ENCODE measurements at regions not wholly inside any gene's neighbourhood (a gene's known extent, or its start where the extent isn't known, plus 50 kb on each side); places are given as distances from the start of the nearest gene placed in this dataset.
"Not testable (repeated sequence)": the region's sequence is repeated elsewhere in the genome, so short reads cannot be mapped to it uniquely, and the experiment has no call there.

- no peak for DNase-seq
Measured at GRCh38 chr5:9782826-9783560, 152.8 kb upstream of the TAS2R1 start.

DNA sequence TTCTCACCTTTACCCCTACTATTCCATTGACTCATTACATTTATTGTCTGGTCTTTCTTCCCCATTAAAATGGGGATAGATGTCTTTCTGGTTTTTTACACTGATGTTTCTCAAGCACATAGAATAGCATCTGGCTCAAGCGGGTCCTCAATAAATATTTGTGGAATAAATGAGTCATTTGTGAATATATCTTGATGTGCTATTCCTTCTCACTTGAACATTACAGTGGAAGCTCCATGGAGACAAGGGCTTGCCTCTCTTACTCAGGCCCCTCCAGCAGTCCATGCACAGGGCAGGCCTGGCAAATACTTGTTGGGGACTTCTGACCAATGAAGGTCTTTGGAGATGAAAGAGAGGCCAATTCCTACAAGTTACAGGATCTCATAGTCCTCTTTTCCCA, 151.7 kb upstream of the TAS2R1 start:
- no peak for DNase-seq

GRCh38 chr5:9781275-9781674, 151.1 kb upstream of the TAS2R1 start:
- DNase-seq = no peak

DNA sequence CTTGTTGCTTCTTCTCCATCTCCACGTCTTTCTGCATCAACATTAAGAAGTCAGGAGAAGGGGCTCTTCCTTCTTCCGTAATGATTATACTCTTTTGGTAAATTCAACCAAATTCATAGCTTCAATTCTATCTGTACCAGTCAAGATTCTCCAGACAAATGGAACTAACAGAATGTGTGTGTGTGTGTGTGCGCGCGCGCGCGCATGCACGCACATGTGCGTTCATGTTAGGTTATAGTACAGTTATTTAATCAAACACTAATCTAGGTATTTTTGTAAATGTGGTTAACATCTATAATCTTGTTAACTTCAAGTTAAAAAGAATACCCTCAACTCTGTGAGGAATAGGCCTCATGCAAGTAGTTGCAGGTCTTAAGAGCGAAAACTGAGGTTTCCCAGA, 150.3 kb upstream of the TAS2R1 start:
- DNase-seq = no peak

DNA sequence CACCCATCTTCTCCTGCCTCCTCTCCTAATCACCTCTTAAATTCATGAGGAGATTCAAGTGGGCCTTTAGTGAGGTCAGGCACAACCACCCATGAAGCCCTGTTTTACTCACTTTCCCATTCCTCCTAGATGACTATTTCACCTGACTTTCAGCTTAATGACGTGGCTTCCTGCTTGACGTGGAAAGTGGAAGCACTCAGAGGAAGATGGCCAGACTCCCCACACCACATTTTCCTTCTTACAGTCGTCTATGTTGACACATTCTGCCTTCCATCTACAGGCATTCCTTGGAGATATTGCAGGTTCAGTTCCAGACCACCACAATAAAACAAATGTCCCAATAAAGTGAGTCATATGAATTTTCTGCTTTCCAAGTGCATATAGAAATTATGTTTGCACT, 146.4 kb upstream of the TAS2R1 start:
- DNase-seq = no peak

GRCh38 chr5:9775339-9775738, 145.2 kb upstream of the TAS2R1 start:
- DNase-seq = no peak

DNA sequence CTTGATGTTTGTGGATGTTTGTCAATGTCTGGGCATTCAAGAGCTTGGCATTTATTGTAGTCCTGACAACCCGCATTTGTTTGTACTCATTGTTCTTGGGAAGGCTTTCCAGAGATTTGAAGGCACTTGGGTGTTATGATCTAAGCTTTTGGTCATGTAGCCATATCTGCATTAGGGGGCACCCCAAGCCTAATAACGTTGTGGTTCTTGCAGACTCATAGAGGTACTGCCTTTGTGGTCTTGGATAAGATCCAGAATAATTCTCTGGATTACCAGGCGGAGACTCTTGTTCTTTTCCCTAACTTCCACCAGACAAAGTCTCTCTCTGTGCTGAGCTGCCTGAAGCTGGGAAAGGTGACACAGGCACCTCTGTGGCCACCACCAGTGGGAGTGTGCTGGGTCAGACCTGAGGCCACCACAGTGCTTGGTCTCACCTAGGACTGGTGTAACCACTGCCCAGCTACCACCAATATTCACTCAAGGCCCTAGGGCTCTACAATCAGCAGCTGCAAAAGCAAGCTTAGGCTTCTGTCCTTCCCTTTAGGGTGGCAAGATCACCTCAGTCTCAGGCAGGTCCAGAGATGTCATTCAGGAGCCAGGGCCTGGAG, 144.4 kb upstream of the TAS2R1 start:
- no peak for DNase-seq

DNA sequence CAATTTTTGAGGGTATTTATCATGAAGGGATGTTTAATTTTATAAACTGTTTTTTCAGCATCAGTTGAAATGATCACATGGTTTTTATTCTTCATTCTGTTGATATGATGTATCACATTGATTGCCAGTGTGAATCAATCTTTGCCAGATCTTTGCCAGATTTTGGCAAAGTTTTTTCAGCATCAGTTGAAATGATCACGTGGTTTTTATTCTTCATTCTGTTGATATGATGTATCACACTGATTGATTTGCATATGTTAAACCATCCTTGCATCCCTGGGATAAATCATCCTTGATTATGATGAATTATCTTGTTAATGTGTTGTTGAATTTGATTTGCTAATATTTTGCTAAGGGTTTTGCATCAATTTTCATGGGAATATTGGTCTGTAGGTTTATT, 140.9 kb upstream of the TAS2R1 start:
- DNase-seq = no peak

- no peak for DNase-seq
Measured at GRCh38 chr5:9766581-9766980, 136.4 kb upstream of the TAS2R1 start.

DNA sequence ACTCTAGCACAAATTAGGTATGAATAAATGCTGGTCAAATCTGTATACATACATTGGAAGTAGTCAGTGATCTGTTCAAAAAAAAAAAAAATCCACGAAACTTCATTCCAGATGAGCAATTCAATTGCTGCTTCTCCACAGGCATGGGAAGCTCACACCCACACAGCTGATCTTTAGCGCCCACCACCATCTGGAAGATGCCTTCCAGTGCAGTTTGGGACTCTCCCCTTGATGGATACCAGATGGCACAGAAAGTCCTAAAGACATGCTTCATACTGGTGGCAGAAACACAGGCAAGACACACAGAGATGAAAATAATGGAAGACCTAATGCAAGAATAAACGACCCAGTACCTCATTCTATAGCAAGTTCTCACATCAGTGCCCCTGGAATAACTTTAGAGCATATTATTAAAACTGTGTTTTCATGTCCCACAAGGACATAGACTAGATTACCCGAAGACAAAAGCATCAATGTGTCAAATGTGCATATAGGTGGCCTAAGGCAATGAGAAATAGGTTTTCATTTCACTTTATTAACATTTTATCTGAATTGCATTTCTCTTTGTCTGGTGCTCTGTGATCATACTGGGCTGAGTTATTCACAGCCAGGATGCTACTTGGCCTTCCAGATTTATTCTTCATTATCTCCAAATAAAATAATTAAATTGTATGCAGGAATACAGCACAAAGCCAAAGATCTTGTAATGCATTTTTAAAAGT, 135.4 kb upstream of the TAS2R1 start:
- DNase-seq = no peak

DNA sequence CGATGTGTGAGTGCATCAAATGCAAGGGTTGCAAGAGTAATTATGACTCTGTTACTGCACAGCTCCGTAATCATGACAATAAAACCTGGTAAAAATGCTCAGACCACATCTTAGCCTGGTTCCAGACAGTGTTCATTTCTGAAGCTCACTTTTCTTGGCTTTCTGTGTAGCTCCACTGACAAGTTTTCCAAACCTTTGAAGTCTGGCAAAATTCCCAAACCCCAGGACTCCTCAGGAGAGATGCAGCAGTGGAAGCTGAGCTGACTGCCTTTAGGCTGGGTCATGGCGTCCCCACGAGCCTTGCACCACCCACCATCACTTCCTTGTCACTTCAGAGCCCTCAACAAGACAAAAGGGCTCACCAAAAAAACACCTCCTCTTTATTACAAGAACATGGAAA, 131.6 kb upstream of the TAS2R1 start:
- DNase-seq = no peak

DNA sequence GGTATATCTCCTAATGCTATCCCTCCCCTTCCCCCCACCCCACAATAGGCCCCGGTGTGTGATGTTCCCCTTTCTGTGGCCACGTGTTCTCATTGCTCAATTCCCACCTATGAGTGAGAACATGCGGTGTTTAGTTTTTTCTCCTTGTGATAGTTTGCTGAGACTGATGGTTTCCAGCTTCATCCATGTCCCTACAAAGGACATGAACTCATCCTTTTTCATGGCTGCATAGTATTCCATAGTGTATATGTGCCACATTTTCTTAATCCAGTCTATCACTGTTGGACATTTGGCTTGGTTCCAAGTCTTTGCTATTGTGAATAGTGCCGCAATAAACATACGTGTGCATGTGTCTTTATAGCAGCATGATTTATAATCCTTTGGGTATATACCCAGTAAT, 122.5 kb upstream of the TAS2R1 start:
- not testable (repeated sequence) for DNase-seq

- DNase-seq = no peak
Measured at GRCh38 chr5:9743507-9743906, 113.4 kb upstream of the TAS2R1 start.

DNA sequence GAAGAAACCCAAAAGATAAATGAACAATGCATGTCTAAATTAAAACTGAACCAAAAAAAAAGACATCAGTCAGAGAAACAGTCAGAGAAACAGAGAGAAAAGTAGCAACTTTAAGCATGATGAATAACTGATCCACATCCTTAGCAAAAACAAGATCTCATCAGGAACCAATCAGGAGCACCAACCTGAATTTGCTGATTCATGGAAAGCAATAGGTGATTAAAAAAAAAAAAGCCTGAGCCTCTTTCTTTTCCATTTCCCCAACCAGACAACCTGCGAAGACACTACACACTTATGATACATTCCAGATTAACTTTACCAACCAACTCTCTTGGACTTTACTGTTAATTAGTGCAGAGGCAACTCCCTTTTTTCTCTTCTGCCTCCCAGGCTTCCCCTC, 112.7 kb upstream of the TAS2R1 start:
- DNase-seq = no peak

- no peak for DNase-seq
Measured at GRCh38 chr5:9739135-9739534, 109.0 kb upstream of the TAS2R1 start.

- DNase-seq = no peak
Measured at GRCh38 chr5:9737265-9737664, 107.1 kb upstream of the TAS2R1 start.

DNA sequence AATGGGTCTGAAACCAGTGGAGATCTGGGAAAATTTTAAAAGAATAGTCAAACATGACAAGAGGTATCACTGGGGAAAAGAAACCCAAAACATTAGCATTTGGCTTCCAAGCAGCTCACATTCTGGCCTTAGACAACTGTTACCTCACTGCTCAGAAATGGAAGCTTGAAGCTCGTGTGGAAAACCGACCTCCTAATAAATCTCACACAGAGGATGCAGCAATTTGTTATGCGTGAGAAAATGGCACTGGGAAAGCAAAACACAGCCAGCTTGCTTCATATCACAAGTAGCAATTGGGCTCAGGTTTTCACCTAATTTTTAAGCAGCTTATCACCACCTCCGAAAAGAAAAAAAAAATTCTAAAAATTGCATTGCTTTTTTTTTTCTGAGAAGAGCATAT, 103.3 kb upstream of the TAS2R1 start:
- no peak for DNase-seq

- no peak for DNase-seq
Measured at GRCh38 chr5:9731159-9731558, 101.0 kb upstream of the TAS2R1 start.

GRCh38 chr5:9728261-9728660, 98.1 kb upstream of the TAS2R1 start:
- no peak for DNase-seq

GRCh38 chr5:9726931-9727330, 96.8 kb upstream of the TAS2R1 start:
- DNase-seq = no peak

DNA sequence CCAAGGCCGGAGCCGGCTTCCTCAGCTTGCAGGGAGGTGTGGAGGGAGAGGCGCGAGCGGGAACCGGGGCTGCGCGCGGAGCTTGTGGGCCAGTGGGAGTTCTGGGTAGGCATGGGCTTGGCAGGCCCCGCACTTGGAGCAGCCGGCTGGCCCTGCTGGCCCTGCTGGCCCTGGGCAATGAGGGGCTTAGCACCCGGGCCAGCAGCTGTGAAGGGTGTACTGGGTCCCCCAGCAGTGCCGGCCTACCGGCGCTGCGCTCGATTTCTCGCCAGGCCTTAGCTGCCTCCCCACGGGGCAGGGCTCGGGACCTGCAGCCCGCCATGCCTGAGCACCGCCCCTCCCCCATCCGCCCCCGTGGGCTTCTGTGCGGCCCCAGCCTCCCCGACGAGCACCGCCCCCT, 95.1 kb upstream of the TAS2R1 start:
- not testable (repeated sequence) for DNase-seq

- no peak for DNase-seq
Measured at GRCh38 chr5:9724707-9725106, 94.6 kb upstream of the TAS2R1 start.

DNA sequence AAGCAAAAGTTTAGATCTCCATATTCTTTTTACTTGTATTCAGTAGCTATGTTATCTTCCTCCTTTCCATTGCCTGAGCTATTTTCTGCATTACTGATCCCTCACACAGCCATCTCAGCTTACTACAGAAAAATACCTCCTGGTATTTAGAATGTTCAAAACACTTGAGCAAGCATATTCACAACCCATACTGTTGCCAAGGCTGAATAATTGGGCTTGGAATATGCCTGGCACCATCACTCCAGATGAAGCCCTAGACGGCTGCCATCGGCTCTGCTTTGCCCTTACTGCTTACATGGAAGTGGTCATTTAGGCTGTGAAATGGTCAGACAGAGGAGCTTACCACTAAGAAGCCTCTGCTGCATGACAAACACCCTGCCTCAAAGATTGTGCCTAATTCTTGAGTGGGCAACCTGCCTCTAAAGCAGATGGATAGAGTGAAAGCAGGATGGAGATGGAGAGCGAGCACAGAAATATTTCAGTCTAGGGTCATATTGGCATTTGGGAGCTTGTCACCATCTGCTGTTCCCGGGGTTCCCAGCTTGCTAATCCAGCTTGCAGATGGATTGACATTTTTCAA, 92.5 kb upstream of the TAS2R1 start:
- DNase-seq = no peak

DNA sequence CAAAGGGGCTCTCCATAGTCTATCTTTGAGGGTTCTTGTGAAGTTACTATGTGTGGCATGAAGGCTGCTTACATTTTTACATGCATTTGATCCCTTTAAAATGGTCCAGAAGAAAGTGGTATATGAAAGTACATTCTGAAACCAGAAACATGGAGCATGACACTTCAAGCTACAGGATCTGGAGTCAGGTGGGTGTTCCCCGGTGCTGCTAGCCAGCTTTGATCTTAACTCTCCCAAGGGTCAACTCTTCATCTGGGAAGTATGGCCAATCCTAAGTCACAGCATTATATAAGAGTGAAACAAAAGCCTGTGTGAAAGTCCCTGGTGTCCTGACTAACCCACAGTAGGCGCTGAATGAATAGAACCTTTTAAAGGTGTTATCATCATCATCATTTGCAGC, 91.0 kb upstream of the TAS2R1 start:
- no peak for DNase-seq
